ENCODE measurements at regions not wholly inside any gene's neighbourhood (a gene's known extent, or its start where the extent isn't known, plus 50 kb on each side); places are given as distances from the start of the nearest gene placed in this dataset.

- TF ChIP-seq POLR2A (IDR thresholded peaks at IDR 0.05) (no peak), CTCF (IDR thresholded peaks at IDR 0.05) (no peak)
- Histone ChIP-seq H3K4me1 (no peaks in the 10 kb centered on the region), H3K27ac (no peak overlapping the region), H3K9me3 (no peaks in the 10 kb centered on the region), H3K27me3 (no peaks in the 10 kb centered on the region), H3K36me3 (ENCODE audit: low read depth, missing control alignments) (no peaks in the 10 kb centered on the region), H3K4me3 (no peak overlapping the region)
- DNase-seq, result no peak
- intact Hi-C loops (cut with DNase I; ENCODE audit: low total_unique reads), result no loop called here
- 84 to 88% methylated on average over 5 of the region's 5 CpGs for WGBS, 2 donors
These were observed 248.5 kb upstream of the RND3 start for GRCh38 chr2:150735894-150736498.

- DNase-seq, result no peak
- H3K27me3 ChIP-seq, result no peaks in the 10 kb centered on the region
- H3K4me3 ChIP-seq, result no peak overlapping the region
- intact Hi-C loops (cut with DNase I; ENCODE audit: low total_unique reads), result no loop called here
- no peaks in the 10 kb centered on the region for H3K36me3 ChIP-seq (ENCODE audit: low read depth, missing control alignments)
- H3K27ac ChIP-seq, result no peak overlapping the region
- H3K9me3 ChIP-seq, result no peaks in the 10 kb centered on the region
- no peak for TF ChIP-seq CTCF (IDR thresholded peaks at IDR 0.05)
- TF ChIP-seq POLR2A (IDR thresholded peaks at IDR 0.05), result no peak
- WGBS, 2 donors, result 82 to 83% methylated on average over 4 of the region's 4 CpGs
- no peaks in the 10 kb centered on the region for H3K4me1 ChIP-seq
These were observed 245.7 kb upstream of the RND3 start for GRCh38 chr2:150733051-150733618.

- WGBS, 2 donors, result 26 to 28% methylated on average over 1 of the region's 1 CpG
- Histone ChIP-seq H3K4me3 (no peak overlapping the region), H3K4me1 (no peaks in the 10 kb centered on the region), H3K9me3 (no peaks in the 10 kb centered on the region), H3K27ac (no peak overlapping the region), H3K27me3 (no peaks in the 10 kb centered on the region), H3K36me3 (ENCODE audit: low read depth, missing control alignments) (no peaks in the 10 kb centered on the region)
- TF ChIP-seq POLR2A (IDR thresholded peaks at IDR 0.05), result no peak
- TF ChIP-seq CTCF (IDR thresholded peaks at IDR 0.05), result no peak
- intact Hi-C loops (cut with DNase I; ENCODE audit: low total_unique reads), result no loop called here
- DNase-seq, result no peak
These were observed 245.0 kb upstream of the RND3 start for GRCh38 chr2:150732491-150732890.

- no peaks in the 10 kb centered on the region for H3K36me3 ChIP-seq (ENCODE audit: low read depth, missing control alignments)
- no peak overlapping the region for H3K4me3 ChIP-seq
- TF ChIP-seq POLR2A (IDR thresholded peaks at IDR 0.05), result no peak
- no peak for TF ChIP-seq CTCF (IDR thresholded peaks at IDR 0.05)
- no peak for DNase-seq
- no peaks in the 10 kb centered on the region for H3K9me3 ChIP-seq
- no peaks in the 10 kb centered on the region for H3K4me1 ChIP-seq
- intact Hi-C loops (cut with DNase I; ENCODE audit: low total_unique reads), result no loop called here
- no peak overlapping the region for H3K27ac ChIP-seq
- H3K27me3 ChIP-seq, result no peaks in the 10 kb centered on the region
These were observed 244.6 kb upstream of the RND3 start for GRCh38 chr2:150732064-150732463.

- Histone ChIP-seq H3K9me3 (no peaks in the 10 kb centered on the region), H3K4me3 (no peak overlapping the region), H3K27me3 (no peaks in the 10 kb centered on the region), H3K4me1 (no peaks in the 10 kb centered on the region), H3K27ac (no peak overlapping the region), H3K36me3 (ENCODE audit: low read depth, missing control alignments) (no peaks in the 10 kb centered on the region)
- WGBS, 2 donors, result 83 to 86% methylated on average over 4 of the region's 4 CpGs
- TF ChIP-seq POLR2A (IDR thresholded peaks at IDR 0.05) (no peak), CTCF (IDR thresholded peaks at IDR 0.05) (no peak)
- DNase-seq, result no peak
- intact Hi-C loops (cut with DNase I; ENCODE audit: low total_unique reads), result no loop called here
These were observed 242.1 kb upstream of the RND3 start for GRCh38 chr2:150729495-150729955.

Measured in testis (tissue), 2 donors.